Mucosa of rectum (tissue), 2 donors: ENCODE measurements at regions not wholly inside any gene's neighbourhood (a gene's known extent, or its start where the extent isn't known, plus 50 kb on each side); places are given as distances from the start of the nearest gene placed in this dataset.

Experiments
- H3K27ac ChIP-seq, 2 donors: one replicate each; pipeline ENCODE4 v1.7.0; 2013; ENCODE audit warnings: inconsistent platforms in 2 of 2, low read depth in 2 of 2, low read length in 2 of 2
- H3K27me3 ChIP-seq, 2 donors: one replicate each; pipeline ENCODE4 v1.7.0; 2013; ENCODE audit warnings: low read length in 2 of 2; ENCODE audit not compliant: control insufficient read depth in 2 of 2, insufficient read depth in 2 of 2
- H3K36me3 ChIP-seq, 2 donors: one replicate each; pipeline ENCODE4 v1.7.0; 2013; ENCODE audit warnings: low read length in 2 of 2; ENCODE audit not compliant: control insufficient read depth in 2 of 2, insufficient read depth in 2 of 2
- H3K4me1 ChIP-seq, 2 donors: one replicate each; pipeline ENCODE4 v1.7.0; 2013; ENCODE audit warnings: low read length in 2 of 2, mild to moderate bottlenecking in 1 of 2; ENCODE audit not compliant: control insufficient read depth in 2 of 2, insufficient read depth in 2 of 2
- H3K4me3 ChIP-seq, 2 donors: one replicate each; pipeline ENCODE4 v1.7.0; 2013; ENCODE audit warnings: low read length in 2 of 2
- H3K9ac ChIP-seq, 2 donors: one replicate each; pipeline ENCODE4 v1.7.0; 2013; ENCODE audit warnings: low read length in 2 of 2, low read depth in 1 of 2, mild to moderate bottlenecking in 1 of 2
- H3K9me3 ChIP-seq, 2 donors: one replicate each; pipeline ENCODE4 v1.7.0; 2013; ENCODE audit warnings: low read length in 2 of 2; ENCODE audit not compliant: control insufficient read depth in 2 of 2
- donor health status: healthy.
- donor health status: Normal muscosa, but diverticular disease.

DNA sequence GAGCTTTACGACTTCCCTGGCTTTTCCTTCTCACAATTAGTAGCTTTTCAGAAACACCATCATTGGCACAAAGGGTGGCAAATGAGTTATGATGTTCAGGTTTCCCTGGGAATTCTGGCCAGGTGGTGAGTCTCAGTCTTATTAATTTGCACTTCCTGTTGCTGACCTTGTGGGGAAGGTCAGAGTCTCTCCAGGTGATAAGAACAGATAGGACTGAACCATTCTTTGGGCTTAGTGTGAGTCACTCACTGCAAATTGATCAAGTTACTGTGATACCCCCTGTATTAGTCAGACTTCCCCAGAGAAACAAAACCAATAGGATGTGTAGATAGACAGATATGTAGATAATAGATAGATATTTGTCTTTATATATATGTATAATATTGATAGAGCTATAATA lies 53.8 kb upstream of the RANBP3L start:
- H3K4me1 ChIP-seq: no peaks in the 10 kb centered on the region
- H3K4me3 ChIP-seq: no peak overlapping the region
- no peaks in the 10 kb centered on the region for H3K36me3 ChIP-seq
- no peak overlapping the region for H3K9ac ChIP-seq
- H3K27me3 ChIP-seq: no peaks in the 10 kb centered on the region
- H3K27ac ChIP-seq: no peak overlapping the region
- no peaks in the 10 kb centered on the region for H3K9me3 ChIP-seq

DNA sequence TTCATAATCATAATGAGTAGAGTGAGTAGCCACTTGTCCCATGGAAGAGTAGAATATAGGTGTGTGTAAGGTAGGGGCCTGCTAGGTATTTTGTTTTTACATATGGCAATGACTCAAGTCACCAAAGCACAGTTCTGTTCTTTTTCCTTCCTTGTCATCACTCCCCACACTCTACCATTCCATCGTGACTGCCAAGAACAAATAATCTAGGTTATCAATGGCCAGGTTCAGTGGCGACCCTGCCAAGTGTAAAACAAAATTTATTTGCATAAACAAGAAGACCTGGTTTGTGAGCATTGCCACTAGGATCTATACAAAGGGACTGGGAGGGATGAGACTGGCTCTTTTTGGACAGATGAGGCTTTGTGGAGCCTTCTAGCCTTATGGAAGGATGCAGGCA lies 55.2 kb upstream of the RANBP3L start:
- Histone ChIP-seq H3K9ac (no peak overlapping the region), H3K36me3 (no peaks in the 10 kb centered on the region), H3K4me3 (no peak overlapping the region), H3K9me3 (no peaks in the 10 kb centered on the region), H3K4me1 (no peaks in the 10 kb centered on the region), H3K27ac (no peak overlapping the region), H3K27me3 (no peaks in the 10 kb centered on the region)

- H3K27me3 ChIP-seq: no peaks in the 10 kb centered on the region
- no peaks in the 10 kb centered on the region for H3K36me3 ChIP-seq
- no peak overlapping the region for H3K9ac ChIP-seq
- no peaks in the 10 kb centered on the region for H3K4me1 ChIP-seq
- no peak overlapping the region for H3K27ac ChIP-seq
- no peaks in the 10 kb centered on the region for H3K9me3 ChIP-seq
- no peak overlapping the region for H3K4me3 ChIP-seq
Observed at GRCh38 chr5:36357391-36357975, 55.8 kb upstream of the RANBP3L start.

DNA sequence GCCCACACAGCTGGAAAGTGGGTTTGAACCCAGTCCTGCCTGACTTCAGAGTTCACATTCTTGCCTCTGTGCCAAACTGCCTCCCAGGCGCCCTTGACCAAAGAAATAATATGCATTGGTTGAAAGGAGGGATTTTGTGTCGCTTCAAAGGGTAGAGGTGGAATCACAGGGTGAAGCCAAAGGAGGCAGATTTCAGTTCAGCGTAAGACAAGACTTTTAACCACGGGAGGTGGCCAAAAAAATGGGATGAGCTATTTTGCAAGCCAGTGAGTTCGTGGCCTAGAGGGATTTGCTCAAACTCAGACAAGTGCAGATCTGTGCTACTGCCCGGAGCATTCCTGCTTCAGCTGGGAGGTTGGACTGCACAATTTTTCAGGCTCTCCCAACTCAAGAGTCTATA lies 57.6 kb upstream of the RANBP3L start:
- no peaks in the 10 kb centered on the region for H3K36me3 ChIP-seq
- no peak overlapping the region for H3K27ac ChIP-seq
- H3K4me3 ChIP-seq: no peak overlapping the region
- H3K9me3 ChIP-seq: no peaks in the 10 kb centered on the region
- H3K9ac ChIP-seq: no peak overlapping the region
- no peaks in the 10 kb centered on the region for H3K27me3 ChIP-seq
- no peaks in the 10 kb centered on the region for H3K4me1 ChIP-seq

- no peak overlapping the region for H3K9ac ChIP-seq
- no peak overlapping the region for H3K27ac ChIP-seq
- H3K27me3 ChIP-seq: no peaks in the 10 kb centered on the region
- H3K9me3 ChIP-seq: no peaks in the 10 kb centered on the region
- no peak overlapping the region for H3K4me3 ChIP-seq
- H3K36me3 ChIP-seq: no peaks in the 10 kb centered on the region
- H3K4me1 ChIP-seq: no peaks in the 10 kb centered on the region
Observed at GRCh38 chr5:36360307-36360706, 58.6 kb upstream of the RANBP3L start.

DNA sequence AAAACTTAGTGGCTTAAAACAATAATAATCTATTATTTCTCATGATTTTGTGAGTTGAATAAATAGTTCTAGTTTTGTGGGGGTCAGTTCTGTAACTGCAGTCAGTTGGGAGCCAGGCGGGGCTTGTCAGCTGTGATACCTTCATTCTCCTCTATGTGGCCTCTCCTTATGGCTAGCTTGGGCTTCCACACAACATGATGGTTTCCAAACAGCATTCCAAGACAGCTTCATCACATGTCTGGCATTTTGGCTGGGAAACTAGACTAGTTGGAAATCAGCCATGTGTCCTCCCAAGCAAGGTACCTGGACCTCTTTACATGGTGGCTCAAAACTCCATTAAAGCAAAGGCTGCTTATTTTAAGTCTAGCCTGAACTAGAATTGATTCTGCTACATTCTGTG lies 61.4 kb upstream of the RANBP3L start:
- Histone ChIP-seq H3K4me1 (no peaks in the 10 kb centered on the region), H3K9ac (no peak overlapping the region), H3K27ac (no peak overlapping the region), H3K36me3 (no peaks in the 10 kb centered on the region), H3K27me3 (no peaks in the 10 kb centered on the region), H3K4me3 (no peak overlapping the region), H3K9me3 (no peaks in the 10 kb centered on the region)

GRCh38 chr5:36363744-36364143 lies 62.0 kb upstream of the RANBP3L start:
- Histone ChIP-seq H3K4me3 (no peak overlapping the region), H3K9me3 (no peaks in the 10 kb centered on the region), H3K36me3 (no peaks in the 10 kb centered on the region), H3K9ac (no peak overlapping the region), H3K4me1 (no peaks in the 10 kb centered on the region), H3K27me3 (no peaks in the 10 kb centered on the region), H3K27ac (no peak overlapping the region)

- H3K27ac ChIP-seq: no peak overlapping the region
- H3K36me3 ChIP-seq: no peaks in the 10 kb centered on the region
- no peak overlapping the region for H3K4me3 ChIP-seq
- H3K9me3 ChIP-seq: no peaks in the 10 kb centered on the region
- no peaks in the 10 kb centered on the region for H3K4me1 ChIP-seq
- H3K27me3 ChIP-seq: no peaks in the 10 kb centered on the region
- H3K9ac ChIP-seq: no peak overlapping the region
Observed at GRCh38 chr5:36364473-36364872, 62.8 kb upstream of the RANBP3L start.

GRCh38 chr5:36365896-36366295 lies 64.2 kb upstream of the RANBP3L start:
- H3K4me1 ChIP-seq: no peaks in the 10 kb centered on the region
- H3K27me3 ChIP-seq: no peaks in the 10 kb centered on the region
- H3K9me3 ChIP-seq: no peaks in the 10 kb centered on the region
- no peaks in the 10 kb centered on the region for H3K36me3 ChIP-seq
- no peak overlapping the region for H3K27ac ChIP-seq
- no peak overlapping the region for H3K4me3 ChIP-seq
- no peak overlapping the region for H3K9ac ChIP-seq

- Histone ChIP-seq H3K9ac (no peak overlapping the region), H3K36me3 (no peaks in the 10 kb centered on the region), H3K4me3 (no peak overlapping the region), H3K4me1 (no peaks in the 10 kb centered on the region), H3K27me3 (no peaks in the 10 kb centered on the region), H3K9me3 (no peaks in the 10 kb centered on the region), H3K27ac (no peak overlapping the region)
Observed at GRCh38 chr5:36366883-36367282, 65.2 kb upstream of the RANBP3L start.

DNA sequence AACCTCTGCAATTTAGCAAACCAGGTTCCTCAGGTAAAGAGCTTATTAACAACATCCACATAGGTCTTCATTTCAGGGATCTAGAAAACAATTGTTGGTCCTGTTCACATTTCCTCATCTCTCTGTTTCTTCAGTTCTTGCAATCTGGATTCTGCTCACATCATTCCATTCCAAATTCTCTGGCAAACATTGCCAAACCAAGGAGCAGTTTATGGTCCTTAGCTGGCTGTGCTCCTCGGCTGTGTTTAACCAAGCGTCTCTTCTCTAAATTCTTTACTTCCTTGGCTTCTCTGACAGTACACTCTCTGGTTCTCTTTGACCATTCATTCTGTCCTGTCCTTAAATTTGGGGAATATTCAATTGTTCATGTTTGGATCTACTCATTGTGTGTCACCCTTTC lies 65.8 kb upstream of the RANBP3L start:
- Histone ChIP-seq H3K36me3 (no peaks in the 10 kb centered on the region), H3K9me3 (no peaks in the 10 kb centered on the region), H3K27ac (no peak overlapping the region), H3K9ac (no peak overlapping the region), H3K4me1 (no peaks in the 10 kb centered on the region), H3K27me3 (no peaks in the 10 kb centered on the region), H3K4me3 (no peak overlapping the region)
